Stimulated activated CD8-positive, alpha-beta memory T cell treated with anti-CD3 and anti-CD28 coated beads, Interleukin-12 subunit alpha, Interleukin-12 subunit beta, amount 100 ng/mL, for 1 hour (primary cell): ENCODE measurements at regions not wholly inside any gene's neighbourhood (a gene's known extent, or its start where the extent isn't known, plus 50 kb on each side); places are given as distances from the start of the nearest gene placed in this dataset.
A peak's percentile ranks its signal among the peaks of the same experiment; 100 is the strongest.

Experiments used
- DNase-seq: peaks from one replicate; pipeline ENCODE4 v3.0.0-alpha.2; 2020; ENCODE audit warnings: low read depth

GRCh38 chr1:48164571-48164970 is 57.9 kb upstream of the SLC5A9 start:
- no peak for DNase-seq

DNA sequence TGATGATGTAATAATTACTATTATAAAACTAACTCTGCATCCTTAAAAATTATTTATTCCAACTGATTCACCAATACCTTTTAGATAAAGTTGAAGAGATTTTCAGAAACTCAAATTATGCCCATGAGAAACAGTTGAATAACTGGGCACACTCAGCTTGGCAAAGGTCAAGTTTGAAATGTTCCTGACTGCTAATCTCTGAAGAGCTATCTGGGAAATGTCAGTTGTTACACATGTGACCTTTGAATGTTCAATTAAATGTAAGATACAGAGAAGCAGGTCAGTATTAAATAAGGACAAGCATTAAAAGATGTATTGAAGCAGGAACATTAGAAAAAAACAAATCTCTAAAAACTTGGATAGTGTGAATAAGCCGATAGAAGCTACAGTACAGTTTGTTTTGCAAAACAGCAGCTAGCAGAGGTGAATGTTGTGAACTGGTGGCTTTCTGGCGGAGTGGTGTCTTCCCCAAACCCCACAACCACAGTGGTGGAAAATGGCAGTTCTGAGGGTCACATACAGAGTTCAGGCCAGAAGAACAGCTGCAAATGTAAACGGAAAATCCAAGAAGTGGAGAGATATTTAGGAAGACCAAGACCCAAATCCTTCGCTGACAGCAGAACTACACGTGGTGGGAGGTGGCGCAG is 61.9 kb upstream of the SLC5A9 start:
- no peak for DNase-seq

GRCh38 chr1:48139275-48139674 is 83.2 kb upstream of the SLC5A9 start:
- DNase-seq = no peak

GRCh38 chr1:48127735-48128685 is 94.5 kb upstream of the SLC5A9 start:
- no peak for DNase-seq

DNA sequence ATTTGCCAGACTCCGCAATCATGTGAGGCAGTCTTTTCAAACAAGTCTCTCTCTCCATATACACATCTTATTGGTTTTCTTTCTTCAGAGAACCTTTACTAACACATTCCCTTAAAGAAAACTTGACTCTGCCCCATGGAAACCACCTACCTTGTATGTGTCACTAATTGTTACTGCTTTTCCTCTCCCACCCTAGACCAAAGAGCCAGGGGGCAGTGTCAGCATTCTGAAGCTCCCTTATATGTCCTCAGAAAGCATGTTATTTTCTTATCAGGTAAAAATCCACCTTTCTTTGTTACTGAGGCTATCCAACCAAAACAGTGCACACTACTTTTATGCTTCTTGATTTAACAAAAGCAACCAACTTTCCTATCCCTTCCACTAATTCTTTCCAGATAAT is 98.9 kb upstream of the SLC5A9 start:
- DNase-seq = no peak

DNA sequence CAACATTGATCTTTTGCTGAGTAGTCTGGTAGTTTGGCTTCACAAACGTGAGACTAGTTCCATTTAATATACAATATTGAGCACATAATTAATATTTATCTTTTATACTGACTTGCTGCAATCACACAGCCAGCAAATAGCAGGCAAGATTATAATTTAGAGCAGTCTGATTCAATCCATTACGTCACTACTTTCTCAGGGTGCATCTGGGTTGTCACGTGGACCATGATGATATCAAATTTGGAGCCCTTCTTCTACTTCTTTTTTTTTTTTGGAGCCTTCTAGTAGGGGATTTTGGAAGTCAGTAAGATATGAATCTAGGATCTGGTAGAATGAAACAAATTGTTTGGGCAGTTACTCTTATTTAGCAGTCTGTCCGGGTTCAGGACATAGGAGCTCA is 100.6 kb upstream of the SLC5A9 start:
- no peak for DNase-seq

DNA sequence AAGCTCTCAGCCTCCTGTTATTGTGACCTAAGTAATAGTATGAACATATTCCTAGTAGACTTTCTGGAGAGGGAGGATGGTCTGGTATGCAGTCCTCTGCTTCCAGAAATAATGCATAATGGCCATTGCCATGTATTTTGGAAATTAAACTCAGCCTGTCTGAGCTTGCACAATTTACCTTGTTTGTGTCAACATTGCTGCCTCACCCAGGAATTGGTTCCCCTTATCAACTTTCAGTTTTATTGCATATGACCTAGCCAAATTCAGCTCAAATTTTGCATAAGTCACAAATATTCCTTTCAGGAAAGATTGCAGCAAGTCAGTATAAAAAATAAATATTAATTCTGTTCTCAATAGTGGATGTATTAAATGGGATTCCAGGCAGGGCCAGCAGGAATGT is 101.9 kb upstream of the SLC5A9 start:
- DNase-seq = no peak

GRCh38 chr1:48115835-48116234 is 106.7 kb upstream of the SLC5A9 start:
- DNase-seq = no peak

GRCh38 chr1:48114596-48115382 is 107.7 kb upstream of the SLC5A9 start:
- DNase-seq = no peak

DNA sequence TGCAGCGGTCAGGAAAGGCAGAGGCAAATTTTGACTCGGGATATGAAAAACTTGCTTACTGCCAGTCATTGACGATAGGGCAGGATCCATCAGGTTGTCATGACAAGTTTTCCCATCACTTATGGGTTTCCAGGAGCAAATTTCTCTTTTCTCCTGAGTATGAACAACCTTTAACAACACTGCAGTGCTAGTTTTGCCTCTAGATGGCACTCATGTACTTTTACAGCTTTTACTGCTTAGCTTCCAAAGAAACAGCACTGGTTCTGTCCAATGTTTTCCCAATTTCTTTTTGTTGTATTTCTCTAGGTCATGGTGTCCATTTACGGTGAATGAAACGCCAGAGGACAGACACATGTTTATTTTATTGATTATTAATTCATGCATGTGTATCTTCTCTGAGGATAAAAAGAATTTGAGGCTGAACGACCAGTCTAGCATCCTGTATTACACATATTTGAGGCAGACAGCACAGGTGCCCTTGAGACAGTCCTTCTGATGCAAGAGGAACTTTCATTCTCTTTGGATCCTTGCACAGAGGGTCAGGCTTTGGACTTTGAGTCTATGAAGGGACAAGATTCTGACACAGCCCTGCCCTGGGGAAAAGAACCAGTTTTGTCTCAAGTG is 112.3 kb upstream of the TRABD2B start:
- no peak for DNase-seq

- no peak for DNase-seq
These were observed 110.3 kb upstream of the TRABD2B start for GRCh38 chr1:48107516-48107915.

DNA sequence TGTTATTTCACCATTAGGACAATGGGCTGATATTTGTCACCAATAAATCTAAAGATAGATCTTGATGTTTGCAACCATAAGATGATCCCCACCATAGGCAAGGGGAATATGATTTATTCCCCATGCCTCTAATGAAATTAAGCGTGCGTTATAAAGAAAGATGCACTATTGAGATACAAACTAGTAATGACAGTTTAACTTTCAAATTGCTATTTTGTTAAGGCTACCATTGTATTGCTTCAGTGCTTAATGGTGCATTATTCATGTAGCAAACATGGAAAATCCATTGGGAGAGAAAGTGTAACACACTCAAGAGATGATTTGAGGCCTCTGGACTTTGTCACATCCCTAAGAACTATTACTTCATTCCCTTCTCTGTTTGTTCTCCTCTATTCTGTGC is 108.9 kb upstream of the TRABD2B start:
- DNase-seq = no peak

DNA sequence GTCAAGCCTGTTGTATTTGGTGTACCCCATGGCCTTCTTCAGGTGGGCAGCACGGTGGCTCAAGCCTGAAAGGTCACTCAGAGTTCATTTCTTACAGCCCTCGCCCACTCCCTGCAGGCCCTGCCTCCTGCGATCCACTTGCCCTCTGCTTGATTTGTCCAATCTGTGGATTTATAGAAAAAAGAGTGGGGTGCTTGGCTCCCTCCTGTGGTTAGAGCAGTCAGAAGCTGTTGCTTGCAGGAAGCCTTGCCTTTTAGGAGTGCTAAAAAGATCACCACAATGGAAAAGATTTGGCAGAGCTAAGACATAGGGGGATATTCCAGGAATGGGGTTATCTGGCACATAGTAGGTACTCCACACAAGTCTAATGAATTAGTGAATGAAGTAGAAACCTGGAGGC is 108.0 kb upstream of the TRABD2B start:
- no peak for DNase-seq

GRCh38 chr1:48103495-48103894 is 106.3 kb upstream of the TRABD2B start:
- DNase-seq = no peak

DNA sequence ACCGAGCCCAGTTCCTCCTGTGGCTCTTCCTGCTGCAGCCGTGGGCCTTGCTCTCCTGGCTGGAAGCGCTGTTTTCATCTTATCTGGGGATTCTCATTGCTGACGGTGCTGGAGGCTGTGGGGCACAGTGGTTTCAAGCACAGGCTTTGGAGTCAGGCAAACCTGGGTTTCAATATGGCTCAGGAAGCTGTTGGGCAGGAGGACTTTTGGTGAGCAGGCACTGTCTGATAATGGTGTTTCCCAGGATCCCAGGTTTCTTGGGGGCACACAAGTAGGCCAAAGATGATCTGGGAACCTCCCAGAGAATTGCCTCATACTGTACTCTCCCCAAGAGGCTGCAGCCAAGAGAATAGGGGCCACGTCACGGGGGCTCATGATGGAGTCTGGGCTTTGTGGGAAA is 105.6 kb upstream of the TRABD2B start:
- no peak for DNase-seq

GRCh38 chr1:48099072-48099773 is 102.0 kb upstream of the TRABD2B start:
- no peak for DNase-seq

DNA sequence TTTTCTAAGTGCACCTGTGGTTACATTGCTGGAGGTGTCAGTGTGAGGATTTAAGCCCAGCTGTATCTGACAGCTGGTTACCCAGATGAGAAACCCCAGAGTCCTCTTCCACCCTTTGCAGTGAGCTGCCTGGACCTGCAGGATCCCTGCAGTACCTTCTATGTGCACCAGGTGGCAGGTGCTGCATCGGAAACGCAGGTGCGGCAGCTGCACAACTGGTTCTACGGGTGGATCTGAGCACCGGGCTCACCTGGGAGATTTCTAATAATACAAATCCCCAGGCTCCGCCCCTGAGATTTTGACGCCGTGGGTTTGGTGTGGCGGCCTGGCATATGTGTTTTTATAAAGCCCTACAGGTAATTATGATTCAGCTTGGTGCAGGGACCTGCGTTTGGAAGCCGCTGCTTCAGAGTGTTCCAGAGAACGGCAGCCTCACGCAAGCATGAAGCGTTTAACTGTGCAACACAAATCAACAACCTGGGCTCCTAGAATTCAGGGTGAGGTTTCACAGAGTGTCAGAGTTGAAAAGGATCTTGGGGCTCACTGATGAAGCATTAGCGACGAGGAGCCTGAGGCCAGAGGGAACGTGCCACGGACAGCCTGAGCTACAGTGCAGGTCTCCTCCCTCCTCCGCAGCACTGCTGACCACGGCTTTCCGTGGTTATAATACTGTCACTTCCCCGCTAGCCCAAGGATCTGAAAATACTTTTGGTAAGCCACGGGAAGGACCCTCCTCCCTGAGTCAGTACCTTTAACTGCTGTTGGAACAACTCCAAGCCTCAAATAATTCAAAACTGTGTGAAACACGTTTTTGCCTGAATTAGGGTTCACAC is 96.7 kb upstream of the TRABD2B start:
- DNase-seq = peak; percentile 47

GRCh38 chr1:48093147-48093546 is 96.0 kb upstream of the TRABD2B start:
- no peak for DNase-seq

DNA sequence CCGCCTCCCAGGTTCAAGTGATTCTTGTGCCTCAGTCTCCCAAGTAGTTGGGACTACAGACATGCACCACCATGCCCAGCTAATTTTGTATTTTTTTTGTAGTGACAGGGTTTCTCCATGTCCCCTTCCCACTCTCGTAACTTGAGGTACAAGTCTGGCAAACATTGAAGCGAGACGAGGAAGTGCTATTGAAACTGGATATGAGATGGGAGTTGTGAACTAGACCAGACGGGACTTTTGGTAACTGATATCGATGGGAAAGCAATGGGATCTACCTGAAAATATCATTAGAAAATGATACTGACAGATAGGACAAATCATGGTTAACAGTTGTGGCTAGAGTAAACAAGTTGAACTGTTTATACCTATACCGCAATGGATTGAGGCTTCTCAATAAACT is 95.2 kb upstream of the TRABD2B start:
- no peak for DNase-seq

GRCh38 chr1:48089356-48089891 is 92.2 kb upstream of the TRABD2B start:
- DNase-seq = no peak
